ENCODE measurements at regions not wholly inside any gene's neighbourhood (a gene's known extent, or its start where the extent isn't known, plus 50 kb on each side); places are given as distances from the start of the nearest gene placed in this dataset.
"Not testable (repeated sequence)": the region's sequence is repeated elsewhere in the genome, so short reads cannot be mapped to it uniquely, and the experiment has no call there.

DNA sequence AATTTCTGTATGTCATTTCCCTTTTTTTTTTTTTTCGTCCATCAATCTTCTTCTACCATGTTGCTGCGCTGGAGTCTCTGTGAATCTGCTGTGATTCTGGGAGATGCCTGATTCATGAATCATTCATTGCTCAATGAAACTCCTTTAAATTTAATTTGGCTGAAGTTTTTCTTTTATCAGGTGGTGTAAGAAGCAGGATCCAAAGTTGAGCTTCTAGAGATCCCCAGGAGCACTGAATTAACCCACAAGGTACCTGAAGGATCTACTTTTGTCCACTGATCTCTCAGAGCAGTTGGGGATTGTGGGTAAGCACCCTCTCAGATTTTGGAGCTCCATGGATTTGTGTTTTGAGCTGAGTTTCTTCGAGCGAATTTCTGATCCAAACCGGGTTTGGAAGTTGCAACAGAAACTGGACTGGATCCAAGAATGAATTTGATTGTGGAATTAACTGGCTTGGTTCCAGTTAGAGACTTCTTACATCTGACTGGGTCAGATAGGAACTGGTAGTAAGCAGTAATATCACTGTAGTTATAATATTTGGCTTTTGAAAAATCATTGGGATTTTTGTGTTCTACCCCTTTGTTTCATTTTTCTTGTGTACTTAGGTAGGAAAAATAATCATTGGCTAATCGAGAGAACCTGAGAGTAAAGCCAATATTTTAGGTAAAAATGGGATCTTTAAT is 447.8 kb upstream of the TOM1L1 start:
- TF ChIP-seq POLR2A (IDR thresholded peaks at IDR 0.05) (no peak), CTCF (IDR thresholded peaks at IDR 0.05) (no peak), POLR2AphosphoS5 (IDR thresholded peaks at IDR 0.05) (no peak)
- no peaks in the 10 kb centered on the region for H3K9me3 ChIP-seq
- WGBS = 91% methylated on average over 6 of the region's 6 CpGs

GRCh38 chr17:54455251-54455868 is 445.3 kb upstream of the TOM1L1 start:
- H3K27ac ChIP-seq = no peak overlapping the region

More for the DNA sequence above, 447.8 kb upstream of the TOM1L1 start:
- Histone ChIP-seq H3K27ac (no peak overlapping the region), H3K27me3 (replicated peaks; ENCODE audit: insufficient read depth) (no peaks in the 10 kb centered on the region), H3K4me3 (no peak overlapping the region), H3K36me3 (no peaks in the 10 kb centered on the region), H3K4me1 (replicated peaks) (no peaks in the 10 kb centered on the region)
- intact Hi-C loops (cut with DNase I) = no loop called here
- no peak for DNase-seq (ENCODE audit: low spot score)

GRCh38 chr17:54465443-54465842 is 435.2 kb upstream of the TOM1L1 start:
- H3K27ac ChIP-seq; DNase-seq (ENCODE audit: low spot score); intact Hi-C loops (cut with DNase I); H3K4me3 ChIP-seq; H3K27me3 ChIP-seq (replicated peaks; ENCODE audit: insufficient read depth); H3K9me3 ChIP-seq; H3K36me3 ChIP-seq; H3K4me1 ChIP-seq (replicated peaks): not testable (repeated sequence)
- WGBS = 68% methylated on average over 3 of the region's 3 CpGs

More at GRCh38 chr17:54455251-54455868, 445.3 kb upstream of the TOM1L1 start:
- Histone ChIP-seq H3K4me3 (no peak overlapping the region), H3K9me3 (no peaks in the 10 kb centered on the region), H3K27me3 (replicated peaks; ENCODE audit: insufficient read depth) (no peaks in the 10 kb centered on the region), H3K36me3 (no peaks in the 10 kb centered on the region), H3K4me1 (replicated peaks) (no peaks in the 10 kb centered on the region)
- TF ChIP-seq POLR2AphosphoS5 (IDR thresholded peaks at IDR 0.05) (no peak), CTCF (IDR thresholded peaks at IDR 0.05) (no peak), POLR2A (IDR thresholded peaks at IDR 0.05) (no peak)
- no peak for DNase-seq (ENCODE audit: low spot score)
- intact Hi-C loops (cut with DNase I) = no loop called here
- 75% methylated on average over 2 of the region's 2 CpGs for WGBS

- no peaks in the 10 kb centered on the region for H3K4me1 ChIP-seq (replicated peaks)
- 94% methylated on average over 1 of the region's 1 CpG for WGBS
- no peak overlapping the region for H3K27ac ChIP-seq
- DNase-seq (ENCODE audit: low spot score) = no peak
- H3K27me3 ChIP-seq (replicated peaks; ENCODE audit: insufficient read depth) = no peaks in the 10 kb centered on the region
- intact Hi-C loops (cut with DNase I) = no loop called here
- no peaks in the 10 kb centered on the region for H3K9me3 ChIP-seq
- H3K36me3 ChIP-seq = no peaks in the 10 kb centered on the region
- no peak overlapping the region for H3K4me3 ChIP-seq
- TF ChIP-seq POLR2A (IDR thresholded peaks at IDR 0.05) (no peak), CTCF (IDR thresholded peaks at IDR 0.05) (no peak), POLR2AphosphoS5 (IDR thresholded peaks at IDR 0.05) (no peak)
Observed at GRCh38 chr17:54466875-54467274, 433.8 kb upstream of the TOM1L1 start.

DNA sequence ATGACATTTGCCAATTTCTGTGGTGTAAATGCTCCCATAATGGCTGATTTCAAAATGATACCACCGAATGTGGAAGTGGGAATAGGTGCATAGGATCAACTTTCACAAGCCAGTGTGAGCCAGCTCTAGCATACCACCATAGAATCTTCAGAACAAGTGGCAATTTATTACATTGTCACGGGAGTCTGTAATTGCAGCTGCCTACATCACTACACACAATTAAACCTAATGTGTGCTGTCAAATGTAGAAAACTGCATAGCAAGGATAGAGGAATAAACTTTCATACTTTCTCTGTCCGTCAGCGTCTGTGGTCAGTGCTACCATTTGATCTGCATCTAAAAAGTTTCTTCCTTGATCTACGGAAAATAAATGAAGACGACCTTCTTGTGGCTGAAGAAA is 417.8 kb upstream of the TOM1L1 start:
- intact Hi-C loops (cut with DNase I) = no loop called here
- Histone ChIP-seq H3K36me3 (no peaks in the 10 kb centered on the region), H3K27me3 (replicated peaks; ENCODE audit: insufficient read depth) (no peaks in the 10 kb centered on the region), H3K4me3 (no peak overlapping the region), H3K27ac (no peak overlapping the region), H3K4me1 (replicated peaks) (no peaks in the 10 kb centered on the region), H3K9me3 (no peaks in the 10 kb centered on the region)
- no peak for TF ChIP-seq POLR2AphosphoS5 (IDR thresholded peaks at IDR 0.05)
- DNase-seq (ENCODE audit: low spot score) = no peak
- WGBS = 81% methylated on average over 6 of the region's 6 CpGs

GRCh38 chr17:54493691-54494090 is 407.0 kb upstream of the TOM1L1 start:
- TF ChIP-seq POLR2A (IDR thresholded peaks at IDR 0.05) = no peak
- no peak for TF ChIP-seq CTCF (IDR thresholded peaks at IDR 0.05)
- no peak for TF ChIP-seq POLR2AphosphoS5 (IDR thresholded peaks at IDR 0.05)

More at GRCh38 chr17:54493691-54494090, 407.0 kb upstream of the TOM1L1 start:
- Histone ChIP-seq H3K9me3 (no peaks in the 10 kb centered on the region), H3K36me3 (no peaks in the 10 kb centered on the region), H3K27me3 (replicated peaks; ENCODE audit: insufficient read depth) (no peaks in the 10 kb centered on the region), H3K27ac (no peak overlapping the region), H3K4me1 (replicated peaks) (no peaks in the 10 kb centered on the region), H3K4me3 (no peak overlapping the region)
- DNase-seq (ENCODE audit: low spot score) = no peak
- intact Hi-C loops (cut with DNase I) = no loop called here

All from prostate gland (tissue), 2 donors.